DND-41 (cell line): ENCODE measurements at regions not wholly inside any gene's neighbourhood (a gene's known extent, or its start where the extent isn't known, plus 50 kb on each side); places are given as distances from the start of the nearest gene placed in this dataset.

Source experiments
- EZH2 ChIP-seq: IDR thresholded peaks from 3 replicates; pipeline ENCODE4 v1.6.1; 2012; ENCODE audit warnings: borderline replicate concordance, low read depth, mild to moderate bottlenecking, moderate library complexity, low read length, inconsistent platforms; ENCODE audit not compliant: severe bottlenecking
- TF ChIP-seq, protein P1 (sequence below): IDR thresholded peaks from 2 replicates; pipeline ENCODE4 v1.5.1; 2012; ENCODE audit warnings: borderline replicate concordance, low read length, moderate library complexity, mild to moderate bottlenecking; ENCODE audit not compliant: poor library complexity, severe bottlenecking; ENCODE audit errors: extremely low read depth

DNA sequence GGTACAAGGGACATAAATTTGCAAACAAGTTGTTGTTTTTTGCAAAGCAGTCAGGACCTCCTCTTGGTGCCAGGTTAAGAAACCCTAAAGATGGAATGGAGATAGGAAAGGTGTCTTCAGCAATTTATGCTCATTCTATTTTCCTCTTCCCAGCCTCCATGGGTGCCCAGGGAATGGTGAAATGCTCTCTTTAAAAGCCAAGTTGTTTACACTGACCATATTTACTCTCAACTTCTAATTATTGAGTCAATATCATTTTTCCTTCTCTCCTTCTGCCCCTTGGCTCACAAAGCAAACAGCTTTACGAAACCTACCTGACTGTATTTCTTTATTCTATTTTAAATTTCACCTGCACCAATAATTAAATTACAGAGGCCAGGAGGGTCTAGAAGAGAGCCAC, 138.5 kb upstream of the IRX3 start:
- TF ChIP-seq, protein P1, sequence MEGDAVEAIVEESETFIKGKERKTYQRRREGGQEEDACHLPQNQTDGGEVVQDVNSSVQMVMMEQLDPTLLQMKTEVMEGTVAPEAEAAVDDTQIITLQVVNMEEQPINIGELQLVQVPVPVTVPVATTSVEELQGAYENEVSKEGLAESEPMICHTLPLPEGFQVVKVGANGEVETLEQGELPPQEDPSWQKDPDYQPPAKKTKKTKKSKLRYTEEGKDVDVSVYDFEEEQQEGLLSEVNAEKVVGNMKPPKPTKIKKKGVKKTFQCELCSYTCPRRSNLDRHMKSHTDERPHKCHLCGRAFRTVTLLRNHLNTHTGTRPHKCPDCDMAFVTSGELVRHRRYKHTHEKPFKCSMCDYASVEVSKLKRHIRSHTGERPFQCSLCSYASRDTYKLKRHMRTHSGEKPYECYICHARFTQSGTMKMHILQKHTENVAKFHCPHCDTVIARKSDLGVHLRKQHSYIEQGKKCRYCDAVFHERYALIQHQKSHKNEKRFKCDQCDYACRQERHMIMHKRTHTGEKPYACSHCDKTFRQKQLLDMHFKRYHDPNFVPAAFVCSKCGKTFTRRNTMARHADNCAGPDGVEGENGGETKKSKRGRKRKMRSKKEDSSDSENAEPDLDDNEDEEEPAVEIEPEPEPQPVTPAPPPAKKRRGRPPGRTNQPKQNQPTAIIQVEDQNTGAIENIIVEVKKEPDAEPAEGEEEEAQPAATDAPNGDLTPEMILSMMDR = no peak
- no peak for TF ChIP-seq EZH2
